HL-60/S4 treated with phorbol 12-myristate 13-acetate at 8.2 ng/mL for 4 days and 3 days (cell line): ENCODE measurements at regions not wholly inside any gene's neighbourhood (a gene's known extent, or its start where the extent isn't known, plus 50 kb on each side); places are given as distances from the start of the nearest gene placed in this dataset.
"Not testable (repeated sequence)": the region's sequence is repeated elsewhere in the genome, so short reads cannot be mapped to it uniquely, and the experiment has no call there.

Source experiments
- in situ Hi-C: fragments of 300-500 bp; cut with MboI; formaldehyde crosslinking; loops from 2 replicates; pipeline ENCODE4 v1.15.0; 2022; ENCODE audit warnings: low sequenced_read_pairs

DNA sequence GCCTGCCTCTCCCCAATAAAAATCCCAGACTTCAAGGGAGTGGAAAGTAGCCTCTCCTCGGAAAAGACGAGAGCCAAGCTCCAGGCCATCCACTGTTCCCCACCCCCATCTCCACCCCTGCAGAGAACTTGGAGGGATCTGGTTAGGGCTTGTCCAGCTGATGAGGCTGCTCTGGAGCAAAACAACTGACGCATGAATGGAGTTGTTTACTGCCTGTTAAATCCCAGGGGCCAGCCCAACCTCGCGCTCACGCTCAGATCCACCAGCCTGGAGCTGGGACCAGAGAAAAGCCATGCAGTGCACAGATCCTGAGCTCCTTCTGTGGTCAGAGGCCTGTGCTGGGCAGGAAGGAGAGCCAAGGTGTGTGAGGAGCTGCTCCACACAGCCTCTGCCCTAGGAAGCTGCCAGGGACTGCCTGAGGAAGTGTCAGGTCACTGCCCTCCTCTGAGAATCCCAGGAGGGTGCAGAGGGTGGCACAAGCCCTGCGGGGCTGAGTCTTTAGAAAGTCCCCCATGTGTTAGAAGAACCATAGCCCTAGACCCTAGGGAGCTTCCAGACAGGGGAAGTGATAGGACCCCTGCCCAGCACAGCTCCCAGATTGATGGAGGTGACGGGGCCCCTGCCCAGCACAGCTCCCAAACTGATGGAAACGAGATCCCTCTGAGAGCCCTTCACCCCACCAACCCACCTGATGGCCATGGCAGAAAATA is 109.0 kb upstream of the IPO9 start:
- in situ Hi-C loops: loop anchor here (10.0 kb wide), 1 partner anchor 65 kb away; no protein-coding TSS in a partner anchor

GRCh38 chr1:201720522-201720844 is 108.5 kb upstream of the IPO9 start:
- in situ Hi-C loops: no loop called here

- in situ Hi-C loops: no loop called here
Observed at GRCh38 chr1:201721082-201722049, 107.6 kb upstream of the IPO9 start.

DNA sequence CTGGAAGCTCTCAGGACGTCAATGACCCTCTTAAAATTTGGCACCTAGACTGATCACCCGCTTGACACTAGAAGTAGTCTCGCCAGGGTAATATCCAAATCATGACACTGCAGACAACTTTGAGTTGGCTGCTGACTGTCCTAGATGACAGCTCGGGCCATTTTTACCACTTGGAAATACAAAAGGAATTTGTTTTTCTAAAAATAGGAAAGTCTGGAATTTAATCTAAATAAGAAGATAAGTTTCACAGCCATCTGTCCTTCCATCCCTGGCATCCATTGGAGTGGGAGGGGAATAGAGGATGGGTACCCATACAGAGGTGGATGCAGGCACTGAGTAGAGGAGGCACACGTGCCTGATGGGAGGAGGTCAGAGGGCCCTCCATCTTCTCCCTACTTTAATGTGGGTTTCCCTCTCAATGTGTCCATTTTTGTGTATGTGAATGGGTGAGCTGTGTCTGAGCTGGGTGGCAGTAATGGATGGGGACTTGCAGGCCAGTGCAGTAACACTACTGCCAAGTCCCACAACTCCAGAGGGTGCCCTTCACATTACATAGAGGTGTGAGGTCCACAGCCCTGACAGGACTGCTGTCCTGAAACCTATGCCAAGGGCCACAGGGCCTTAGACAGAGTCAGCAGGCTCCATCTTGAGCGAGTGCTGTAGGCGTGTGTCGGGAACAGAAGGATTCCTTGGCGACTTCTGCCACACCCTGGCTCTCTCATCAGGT is 104.8 kb upstream of the IPO9 start:
- in situ Hi-C loops: no loop called here

DNA sequence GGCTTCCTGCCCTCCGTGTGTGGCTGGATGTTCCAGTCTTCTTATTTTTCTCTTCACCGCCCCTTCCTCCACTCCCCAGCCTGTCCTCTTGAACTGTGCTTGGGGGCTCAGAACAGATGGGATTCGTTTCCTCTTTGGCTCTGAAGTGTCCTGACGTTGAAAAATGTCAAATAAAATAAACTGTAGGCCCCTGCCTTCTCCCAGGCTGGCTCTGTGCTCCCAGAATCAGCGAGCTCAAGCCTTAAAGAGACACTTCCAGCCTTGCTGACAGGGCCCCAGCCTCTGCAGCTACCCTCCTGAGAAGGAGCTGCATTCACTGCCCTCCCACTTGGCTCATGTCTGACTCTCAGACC is 104.2 kb upstream of the IPO9 start:
- in situ Hi-C loops: no loop called here

DNA sequence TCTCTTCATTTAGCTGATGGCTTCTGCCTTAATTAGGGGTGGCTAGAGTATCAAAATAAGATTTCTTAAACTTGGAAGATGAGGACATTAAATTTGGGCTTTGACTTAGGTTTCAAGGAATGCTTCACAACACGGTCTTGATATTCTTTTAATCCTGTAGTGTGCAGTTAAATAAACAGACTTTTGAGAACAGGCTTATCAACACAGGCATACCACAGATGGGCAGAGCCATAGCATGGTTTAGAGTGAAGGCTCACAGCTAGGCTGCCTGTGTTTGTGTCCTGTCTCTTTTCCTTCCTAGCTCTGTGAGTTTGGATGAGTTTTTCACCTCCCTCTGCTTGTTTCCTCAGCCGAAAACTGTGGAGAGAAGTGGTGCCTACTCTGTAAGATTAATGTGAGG is 102.3 kb upstream of the IPO9 start:
- in situ Hi-C loops: no loop called here

DNA sequence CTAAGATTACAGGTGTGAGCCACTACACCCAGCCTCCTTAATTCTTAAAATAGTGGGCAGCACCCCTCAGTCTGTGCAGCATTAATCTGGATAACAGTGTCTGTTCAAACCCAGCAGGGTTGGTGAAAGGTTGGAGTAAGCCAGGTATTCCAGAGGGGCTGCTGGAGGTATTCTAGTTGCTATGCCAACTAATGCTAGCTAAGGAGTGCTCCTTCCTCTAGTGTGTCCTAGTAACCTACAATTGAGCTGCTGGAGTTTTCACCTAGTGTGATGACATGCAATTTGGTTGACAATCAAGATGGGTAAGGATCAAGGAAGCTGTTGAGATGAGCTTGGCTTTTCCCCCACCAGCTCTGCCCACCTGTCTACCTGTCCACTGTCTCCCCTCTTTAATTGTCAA is 100.2 kb upstream of the IPO9 start:
- in situ Hi-C loops: no loop called here

DNA sequence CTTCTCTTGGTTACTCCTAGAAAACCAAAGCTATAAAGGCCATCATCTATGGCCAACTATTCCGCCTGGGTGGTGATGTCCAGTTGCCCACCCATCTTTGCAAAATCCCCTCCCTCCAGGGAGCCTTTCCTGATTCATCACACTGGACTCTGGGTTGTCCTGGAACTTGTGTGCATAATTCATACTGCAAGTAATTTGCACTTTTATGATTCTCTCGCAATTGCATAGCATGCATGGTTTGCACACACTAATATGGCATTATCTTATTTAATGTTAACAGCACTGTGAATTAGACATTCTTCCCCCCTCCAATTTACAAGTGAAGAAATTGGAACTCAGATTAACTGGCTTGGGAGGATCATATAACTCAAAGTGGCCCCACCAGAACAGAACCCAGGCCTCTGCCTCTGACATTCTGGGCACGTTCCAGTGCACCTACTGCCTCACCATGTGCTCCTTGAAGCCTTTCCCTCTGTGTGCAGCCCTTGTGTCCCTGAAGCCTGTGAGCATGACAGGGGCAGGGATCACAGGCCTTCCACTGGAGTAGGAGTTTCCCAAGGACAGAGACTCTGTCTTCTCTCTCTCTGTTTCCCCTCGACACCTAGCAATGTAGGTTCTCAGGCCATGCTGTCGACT is 98.9 kb upstream of the IPO9 start:
- in situ Hi-C loops: no loop called here

DNA sequence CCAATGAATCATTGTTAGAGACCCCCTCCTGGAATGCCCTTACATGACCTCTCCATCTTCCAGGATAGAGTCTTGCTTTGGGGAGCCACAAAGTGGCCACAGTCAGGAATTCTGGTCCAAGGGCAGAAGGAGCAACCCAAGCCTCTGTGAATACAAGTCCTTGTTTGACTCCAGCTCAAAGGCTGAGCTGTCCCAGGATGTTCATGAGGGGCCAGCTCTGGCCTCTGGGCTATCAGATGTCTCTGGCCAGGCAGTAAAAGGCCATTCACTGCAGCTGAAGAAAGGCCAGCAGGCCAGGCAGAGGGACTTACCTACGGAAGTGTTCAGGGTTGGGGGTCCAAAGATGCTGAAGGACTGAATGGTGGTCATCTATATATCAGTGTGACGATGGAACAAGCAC is 98.3 kb upstream of the IPO9 start:
- in situ Hi-C loops: no loop called here

DNA sequence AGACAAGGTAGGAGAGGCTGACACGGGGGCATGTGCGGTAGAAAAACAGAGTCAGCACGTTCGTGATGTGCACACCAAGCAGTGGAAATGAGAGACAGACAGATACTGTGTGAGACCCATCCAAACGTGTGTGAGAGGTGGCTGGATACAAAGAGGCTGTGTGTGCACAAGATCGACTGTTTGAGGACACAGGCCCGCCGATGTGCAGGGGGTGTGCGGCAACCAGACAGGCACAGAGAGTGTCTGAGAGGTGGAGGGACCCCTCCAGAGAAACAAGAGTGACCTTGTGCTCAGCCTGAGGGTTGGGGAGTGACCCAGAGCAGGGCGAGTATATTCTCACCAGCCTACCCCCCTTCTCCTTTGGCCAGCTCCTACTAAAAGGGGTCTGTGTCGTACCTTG is 97.8 kb upstream of the IPO9 start:
- in situ Hi-C loops: no loop called here

- in situ Hi-C loops: no loop called here
Observed at GRCh38 chr1:201731592-201731991, 97.4 kb upstream of the IPO9 start.

GRCh38 chr1:201732351-201732750 is 96.6 kb upstream of the IPO9 start:
- in situ Hi-C loops: no loop called here

- in situ Hi-C loops: not testable (repeated sequence)
Observed at GRCh38 chr1:201734221-201734620, 94.7 kb upstream of the IPO9 start.

DNA sequence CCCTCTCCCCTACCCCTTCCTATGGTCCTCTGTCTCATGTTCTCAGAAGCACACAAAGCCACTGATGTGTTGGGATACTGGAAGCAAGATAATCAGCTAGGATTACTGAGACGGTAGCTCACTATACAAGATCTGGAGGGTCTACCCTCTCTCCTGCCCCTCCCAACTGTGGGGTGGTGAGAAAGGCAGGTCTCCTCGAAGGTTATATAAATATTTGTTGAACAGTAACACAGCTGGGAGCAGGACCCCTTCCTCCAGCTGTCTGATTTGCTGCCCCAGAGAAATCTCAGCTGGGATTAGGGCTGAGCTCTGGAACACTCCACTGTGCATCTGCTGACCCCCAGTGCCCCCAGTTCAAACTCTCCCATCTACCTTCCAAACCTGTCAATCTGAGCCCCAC is 94.2 kb upstream of the IPO9 start:
- in situ Hi-C loops: no loop called here

- in situ Hi-C loops: no loop called here
Observed at GRCh38 chr1:201736707-201737320, 92.1 kb upstream of the IPO9 start.

GRCh38 chr1:201737352-201738060 is 91.5 kb upstream of the IPO9 start:
- in situ Hi-C loops: no loop called here

DNA sequence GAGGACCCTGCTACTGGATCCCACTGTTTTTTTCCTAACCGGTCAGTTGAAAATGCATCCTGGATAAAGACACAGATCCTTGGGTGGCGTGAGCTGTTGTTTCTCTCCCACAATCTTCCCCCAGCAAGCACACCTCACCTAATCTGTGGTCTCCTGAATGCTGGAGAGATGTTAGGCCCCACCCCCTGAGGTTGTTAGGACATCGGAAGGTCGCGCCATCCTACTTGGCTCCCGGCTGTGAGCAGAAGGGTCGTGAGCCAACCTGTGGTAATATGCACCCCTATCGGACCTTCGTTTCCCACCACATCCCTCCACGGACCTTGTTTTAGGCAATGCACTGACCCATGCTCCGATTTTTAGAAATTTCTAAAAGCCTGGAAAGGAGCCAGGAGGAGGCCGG is 89.9 kb upstream of the IPO9 start:
- in situ Hi-C loops: no loop called here

- in situ Hi-C loops: no loop called here
Observed at GRCh38 chr1:201739492-201740085, 89.4 kb upstream of the IPO9 start.

DNA sequence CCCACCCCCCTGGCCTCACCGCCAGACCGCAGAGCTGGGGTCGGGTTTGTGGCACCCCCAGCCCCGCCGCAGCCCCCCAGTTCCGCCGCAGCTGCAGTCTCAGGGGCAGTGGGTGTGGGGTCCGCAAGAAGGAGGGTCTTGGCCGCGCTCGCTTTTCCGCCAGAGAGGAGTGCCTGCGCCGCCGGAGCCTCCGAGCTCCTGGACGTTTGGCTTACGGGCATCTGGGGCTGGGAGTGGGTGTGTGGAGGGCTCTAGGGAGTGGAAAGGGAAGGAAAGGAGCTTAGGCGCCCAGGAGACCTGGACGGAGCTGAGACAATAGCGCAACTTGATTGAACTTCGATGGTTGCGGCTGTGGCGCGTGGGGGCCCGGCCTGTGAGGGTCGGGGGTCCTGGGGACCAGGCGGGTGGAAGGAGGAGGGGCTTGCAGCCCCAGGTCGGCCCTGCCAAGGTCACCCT is 88.8 kb upstream of the IPO9 start:
- in situ Hi-C loops: no loop called here

- in situ Hi-C loops: no loop called here
Observed at GRCh38 chr1:201740670-201741111, 88.3 kb upstream of the IPO9 start.
